ENCODE measurements at regions not wholly inside any gene's neighbourhood (a gene's known extent, or its start where the extent isn't known, plus 50 kb on each side); places are given as distances from the start of the nearest gene placed in this dataset.

DNA sequence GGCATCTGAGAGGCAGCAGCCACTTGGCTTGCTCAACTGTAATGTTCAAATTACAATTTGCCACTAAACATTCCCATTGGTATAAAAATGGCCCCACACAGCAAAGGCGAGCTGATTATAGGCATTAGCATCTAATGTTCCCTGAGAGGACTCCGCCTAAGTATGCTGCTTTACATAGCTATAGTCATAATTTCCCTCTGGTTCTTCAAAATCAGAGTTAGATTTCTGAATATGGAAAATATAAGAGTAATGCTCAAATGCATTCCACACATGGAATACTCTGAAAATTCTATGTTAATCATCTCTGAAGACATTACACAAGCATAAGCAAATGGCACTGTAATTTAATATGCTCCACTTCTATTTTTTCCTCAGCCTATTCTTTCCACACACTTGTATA, 83.7 kb upstream of the BTG1 start:
- intact Hi-C loops (cut with DNase I; ENCODE audit: low total_unique reads), result no loop called here
- Histone ChIP-seq H3K36me3 (no peaks in the 10 kb centered on the region), H3K27ac (no peak overlapping the region), H3K4me3 (no peak overlapping the region), H3K27me3 (no peaks in the 10 kb centered on the region), H3K4me1 (peaks cover 0 to 21% (median 0%) of the 10 kb centered on the region in 4 donors), H3K9me3 (no peaks in the 10 kb centered on the region)
- DNase-seq, result no peak
- TF ChIP-seq, protein P1, sequence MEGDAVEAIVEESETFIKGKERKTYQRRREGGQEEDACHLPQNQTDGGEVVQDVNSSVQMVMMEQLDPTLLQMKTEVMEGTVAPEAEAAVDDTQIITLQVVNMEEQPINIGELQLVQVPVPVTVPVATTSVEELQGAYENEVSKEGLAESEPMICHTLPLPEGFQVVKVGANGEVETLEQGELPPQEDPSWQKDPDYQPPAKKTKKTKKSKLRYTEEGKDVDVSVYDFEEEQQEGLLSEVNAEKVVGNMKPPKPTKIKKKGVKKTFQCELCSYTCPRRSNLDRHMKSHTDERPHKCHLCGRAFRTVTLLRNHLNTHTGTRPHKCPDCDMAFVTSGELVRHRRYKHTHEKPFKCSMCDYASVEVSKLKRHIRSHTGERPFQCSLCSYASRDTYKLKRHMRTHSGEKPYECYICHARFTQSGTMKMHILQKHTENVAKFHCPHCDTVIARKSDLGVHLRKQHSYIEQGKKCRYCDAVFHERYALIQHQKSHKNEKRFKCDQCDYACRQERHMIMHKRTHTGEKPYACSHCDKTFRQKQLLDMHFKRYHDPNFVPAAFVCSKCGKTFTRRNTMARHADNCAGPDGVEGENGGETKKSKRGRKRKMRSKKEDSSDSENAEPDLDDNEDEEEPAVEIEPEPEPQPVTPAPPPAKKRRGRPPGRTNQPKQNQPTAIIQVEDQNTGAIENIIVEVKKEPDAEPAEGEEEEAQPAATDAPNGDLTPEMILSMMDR (IDR thresholded peaks at IDR 0.05), result no peak

GRCh38 chr12:92226961-92227360, 81.3 kb upstream of the BTG1 start:
- no peaks in the 10 kb centered on the region for H3K9me3 ChIP-seq
- no peak overlapping the region for H3K27ac ChIP-seq
- peaks cover 0 to 21% (median 0%) of the 10 kb centered on the region in 4 donors for H3K4me1 ChIP-seq
- TF ChIP-seq, protein P1 (IDR thresholded peaks at IDR 0.05), result no peak
- intact Hi-C loops (cut with DNase I; ENCODE audit: low total_unique reads), result loop anchor here (2.0 kb wide), 1 partner anchor 40 kb away; no protein-coding TSS in a partner anchor
- DNase-seq, result no peak
- no peak overlapping the region for H3K4me3 ChIP-seq
- no peaks in the 10 kb centered on the region for H3K27me3 ChIP-seq
- H3K36me3 ChIP-seq, result no peaks in the 10 kb centered on the region

GRCh38 chr12:92226071-92226661, 80.5 kb upstream of the BTG1 start:
- intact Hi-C loops (cut with DNase I; ENCODE audit: low total_unique reads), result loop anchor here (2.0 kb wide), 1 partner anchor 41 kb away; no protein-coding TSS in a partner anchor
- Histone ChIP-seq H3K9me3 (no peaks in the 10 kb centered on the region), H3K4me3 (no peak overlapping the region), H3K4me1 (peaks cover 0 to 21% (median 0%) of the 10 kb centered on the region in 4 donors), H3K36me3 (no peaks in the 10 kb centered on the region), H3K27me3 (no peaks in the 10 kb centered on the region), H3K27ac (no peak overlapping the region)
- no peak for DNase-seq
- TF ChIP-seq, protein P1 (IDR thresholded peaks at IDR 0.05), result no peak

- intact Hi-C loops (cut with DNase I; ENCODE audit: low total_unique reads), result no loop called here
- peaks cover 0 to 21% (median 0%) of the 10 kb centered on the region in 4 donors for H3K4me1 ChIP-seq
- TF ChIP-seq, protein P1 (IDR thresholded peaks at IDR 0.05), result no peak
- H3K27me3 ChIP-seq, result no peaks in the 10 kb centered on the region
- no peak overlapping the region for H3K4me3 ChIP-seq
- no peaks in the 10 kb centered on the region for H3K36me3 ChIP-seq
- no peak for DNase-seq
- no peak overlapping the region for H3K27ac ChIP-seq
- H3K9me3 ChIP-seq, result no peaks in the 10 kb centered on the region
These were observed 79.2 kb upstream of the BTG1 start for GRCh38 chr12:92224685-92225331.

DNA sequence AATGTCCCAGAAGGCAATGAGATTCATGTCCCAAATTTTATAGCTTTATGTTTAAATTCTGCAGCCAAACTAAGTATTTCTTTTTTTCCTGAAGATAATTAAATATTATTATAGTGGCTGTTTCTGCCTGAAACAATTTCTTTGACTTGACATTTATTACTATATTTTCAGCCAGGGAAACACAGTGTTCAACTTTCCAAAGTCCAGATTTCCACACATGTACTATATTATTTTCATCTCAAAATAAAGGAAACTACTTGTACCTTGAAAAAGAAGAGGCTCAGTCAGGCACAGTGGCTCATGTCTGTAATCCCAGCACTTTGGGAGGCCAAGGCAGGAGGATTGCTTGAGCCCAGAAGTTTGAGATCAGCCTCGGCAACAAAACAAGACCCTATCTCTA, 77.8 kb upstream of the BTG1 start:
- DNase-seq, result no peak
- TF ChIP-seq, protein P1 (IDR thresholded peaks at IDR 0.05), result no peak
- no peaks in the 10 kb centered on the region for H3K36me3 ChIP-seq
- no peaks in the 10 kb centered on the region for H3K9me3 ChIP-seq
- no peak overlapping the region for H3K27ac ChIP-seq
- no peak overlapping the region for H3K4me3 ChIP-seq
- intact Hi-C loops (cut with DNase I; ENCODE audit: low total_unique reads), result no loop called here
- no peaks in the 10 kb centered on the region for H3K27me3 ChIP-seq
- peaks cover 0 to 21% (median 0%) of the 10 kb centered on the region in 4 donors for H3K4me1 ChIP-seq
